Smooth muscle cell (in vitro differentiated cells): ENCODE measurements at regions not wholly inside any gene's neighbourhood (a gene's known extent, or its start where the extent isn't known, plus 50 kb on each side); places are given as distances from the start of the nearest gene placed in this dataset.

Experiments used
- DNase-seq: peaks from one replicate; lab custom pipeline; 2025; ENCODE audit not compliant: unreplicated experiment; lab: John Stamatoyannopoulos, UW
- H2AFZ ChIP-seq: fragments of 200-600 bp; sonication (generic); 2 replicates; pipeline ENCODE4 v1.6.0; 2016; ENCODE audit warnings: antibody characterized with exemption, low read depth, mild to moderate bottlenecking
- H3F3A ChIP-seq: fragments of 200-600 bp; sonication (generic); 2 replicates; pipeline ENCODE4 v1.6.0; 2017; ENCODE audit warnings: antibody characterized with exemption, low read depth
- H3K27ac ChIP-seq: fragments of 200-600 bp; sonication (generic); 2 replicates; pipeline ENCODE4 v1.5.1; 2016; ENCODE audit warnings: low read depth, mild to moderate bottlenecking
- H3K27me3 ChIP-seq: fragments of 200-600 bp; sonication (generic); 2 replicates; pipeline ENCODE4 v1.6.1; 2016; ENCODE audit warnings: low read depth, mild to moderate bottlenecking
- H3K36me3 ChIP-seq: fragments of 200-600 bp; sonication (generic); 2 replicates; pipeline ENCODE4 v1.5.1; 2016; ENCODE audit warnings: low read depth
- H3K4me1 ChIP-seq: fragments of 200-600 bp; sonication (generic); 2 replicates; pipeline ENCODE4 v1.5.1; 2016; ENCODE audit warnings: low read depth
- H3K4me2 ChIP-seq: fragments of 200-600 bp; sonication (generic); 2 replicates; pipeline ENCODE4 v1.6.0; 2016; ENCODE audit warnings: mild to moderate bottlenecking
- H3K4me3 ChIP-seq: fragments of 200-600 bp; sonication (generic); 2 replicates; pipeline ENCODE4 v1.5.1; 2016; ENCODE audit warnings: mild to moderate bottlenecking
- H3K79me2 ChIP-seq: fragments of 200-600 bp; sonication (generic); 2 replicates; pipeline ENCODE4 v1.6.0; 2016; ENCODE audit warnings: low read depth, mild to moderate bottlenecking
- H3K9ac ChIP-seq: fragments of 200-600 bp; sonication (generic); 2 replicates; pipeline ENCODE4 v1.6.0; 2016; ENCODE audit warnings: low read depth
- H3K9me3 ChIP-seq: fragments of 200-600 bp; sonication (generic); replicated peaks from 2 replicates; pipeline ENCODE4 v1.5.1; 2016; ENCODE audit warnings: low read depth
- H4K20me1 ChIP-seq: fragments of 200-600 bp; sonication (generic); 2 replicates; pipeline ENCODE4 v1.6.0; 2016; ENCODE audit warnings: low read depth
- WGBS: methylation state at CpG from one replicate; pipeline ENCODE4 v1.1.7; 2016; ENCODE audit warnings: low lambda C conversion rate; 5-methylcytosine and 5-hydroxymethylcytosine counted together
- TF ChIP-seq, protein P1 (sequence below): fragments of 200-600 bp; sonication (generic); IDR thresholded peaks from 2 replicates; pipeline ENCODE4 v1.5.1; 2017; ENCODE audit warnings: borderline replicate concordance, mild to moderate bottlenecking, antibody characterized with exemption; ENCODE audit not compliant: insufficient read depth, poor library complexity, severe bottlenecking

DNA sequence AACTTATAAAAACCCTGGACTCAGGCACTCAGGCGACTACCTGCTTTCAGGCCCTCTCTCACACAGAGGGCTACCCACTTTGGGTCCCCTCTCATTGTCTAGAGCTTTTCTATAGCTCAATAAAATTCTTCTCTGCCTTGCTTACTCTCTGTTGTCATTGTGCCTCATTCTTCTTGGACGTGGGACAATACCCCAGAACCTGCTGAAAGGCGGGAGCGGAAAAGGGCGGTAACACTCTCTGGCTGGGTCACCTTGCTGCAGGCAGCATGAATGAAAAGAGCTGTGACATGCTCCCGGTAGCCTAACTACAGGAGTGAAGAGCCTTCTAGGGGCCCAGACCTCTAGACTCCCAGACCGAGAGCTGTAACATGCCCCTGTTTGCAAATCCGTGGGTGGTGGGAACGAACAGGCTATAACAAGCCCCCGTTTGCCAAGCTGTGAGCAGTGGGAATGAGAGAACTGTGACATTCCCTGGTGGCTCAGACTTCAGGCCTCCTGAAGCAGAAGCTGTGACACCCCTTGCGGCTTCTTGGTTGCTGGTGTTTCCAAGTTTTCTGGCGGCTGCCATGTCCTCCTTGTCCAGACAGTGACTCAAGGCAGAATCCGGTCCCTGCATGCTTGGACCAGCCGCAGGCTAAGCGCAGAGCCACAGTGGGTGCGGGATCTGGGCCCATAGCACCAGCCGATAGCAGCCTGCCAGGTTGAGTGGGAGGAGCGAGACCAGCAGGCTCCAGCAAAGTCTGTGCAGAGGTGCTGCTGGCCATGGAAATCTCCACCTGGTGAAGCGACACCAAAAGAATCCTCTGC lies 684.6 kb downstream of the ARAP2 start:
- TF ChIP-seq, protein P1, sequence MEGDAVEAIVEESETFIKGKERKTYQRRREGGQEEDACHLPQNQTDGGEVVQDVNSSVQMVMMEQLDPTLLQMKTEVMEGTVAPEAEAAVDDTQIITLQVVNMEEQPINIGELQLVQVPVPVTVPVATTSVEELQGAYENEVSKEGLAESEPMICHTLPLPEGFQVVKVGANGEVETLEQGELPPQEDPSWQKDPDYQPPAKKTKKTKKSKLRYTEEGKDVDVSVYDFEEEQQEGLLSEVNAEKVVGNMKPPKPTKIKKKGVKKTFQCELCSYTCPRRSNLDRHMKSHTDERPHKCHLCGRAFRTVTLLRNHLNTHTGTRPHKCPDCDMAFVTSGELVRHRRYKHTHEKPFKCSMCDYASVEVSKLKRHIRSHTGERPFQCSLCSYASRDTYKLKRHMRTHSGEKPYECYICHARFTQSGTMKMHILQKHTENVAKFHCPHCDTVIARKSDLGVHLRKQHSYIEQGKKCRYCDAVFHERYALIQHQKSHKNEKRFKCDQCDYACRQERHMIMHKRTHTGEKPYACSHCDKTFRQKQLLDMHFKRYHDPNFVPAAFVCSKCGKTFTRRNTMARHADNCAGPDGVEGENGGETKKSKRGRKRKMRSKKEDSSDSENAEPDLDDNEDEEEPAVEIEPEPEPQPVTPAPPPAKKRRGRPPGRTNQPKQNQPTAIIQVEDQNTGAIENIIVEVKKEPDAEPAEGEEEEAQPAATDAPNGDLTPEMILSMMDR, result no peak
- no peaks in the 10 kb centered on the region for H3K79me2 ChIP-seq
- H3K27me3 ChIP-seq, result no peaks in the 10 kb centered on the region
- no peak overlapping the region for H3K4me2 ChIP-seq
- H3K9ac ChIP-seq, result no peak overlapping the region
- H4K20me1 ChIP-seq, result no peaks in the 10 kb centered on the region
- no peaks in the 10 kb centered on the region for H3F3A ChIP-seq
- H3K4me1 ChIP-seq, result no peaks in the 10 kb centered on the region
- no peak overlapping the region for H3K4me3 ChIP-seq
- H3K9me3 ChIP-seq, result no peaks in the 10 kb centered on the region
- 90% methylated on average over 19 of the region's 19 CpGs for WGBS
- H3K27ac ChIP-seq, result no peak overlapping the region
- no peak overlapping the region for H2AFZ ChIP-seq
- no peaks in the 10 kb centered on the region for H3K36me3 ChIP-seq
- no peak for DNase-seq

DNA sequence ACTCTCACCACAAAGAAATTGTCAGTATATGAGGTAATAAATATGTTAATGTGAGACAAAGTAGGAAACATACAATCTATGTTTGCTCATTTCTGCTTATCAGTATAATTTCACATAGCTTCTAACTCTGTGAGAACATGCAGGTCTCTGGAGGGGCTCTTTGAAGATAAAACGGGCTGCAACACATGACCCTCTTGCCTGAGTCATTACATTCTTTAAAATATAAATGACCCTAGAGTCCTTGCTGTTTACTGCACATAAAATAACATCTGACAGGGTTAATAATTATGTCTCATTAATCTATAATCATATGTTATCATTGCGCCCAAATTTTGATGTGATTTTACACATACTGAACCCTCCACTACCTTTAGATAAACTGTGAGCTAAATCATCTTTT lies 681.5 kb downstream of the ARAP2 start:
- DNase-seq, result no peak
- Histone ChIP-seq H3K9me3 (no peaks in the 10 kb centered on the region), H3K36me3 (no peaks in the 10 kb centered on the region), H3K4me2 (peak overlapping the region; percentile 21), H3K27me3 (no peaks in the 10 kb centered on the region), H3F3A (no peaks in the 10 kb centered on the region), H3K4me3 (no peak overlapping the region), H3K79me2 (no peaks in the 10 kb centered on the region), H3K9ac (no peak overlapping the region), H2AFZ (peak overlapping the region; percentile 71), H3K27ac (no peak overlapping the region), H4K20me1 (no peaks in the 10 kb centered on the region), H3K4me1 (no peaks in the 10 kb centered on the region)
- TF ChIP-seq, protein P1, result no peak
- WGBS, result 51% methylated on average over 2 of the region's 2 CpGs

DNA sequence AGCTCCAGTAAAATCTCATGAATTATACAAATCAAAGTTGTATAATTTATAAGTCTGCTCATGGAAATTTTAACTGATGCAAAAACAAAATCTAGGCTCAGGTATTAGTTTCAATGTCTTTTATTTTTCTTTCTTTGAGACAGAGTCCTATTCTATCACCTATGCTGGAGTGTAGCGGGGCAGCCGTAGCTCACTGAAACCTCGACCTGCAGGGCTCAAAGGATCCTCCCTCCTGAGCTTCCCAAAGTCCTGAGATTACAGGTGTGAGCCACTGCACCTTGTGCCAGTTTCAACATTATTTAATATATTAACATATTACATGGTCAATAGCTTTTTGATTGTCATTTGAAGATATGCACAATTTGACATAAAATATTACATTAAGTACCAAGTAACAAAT lies 678.7 kb downstream of the ARAP2 start:
- 89% methylated on average over 3 of the region's 3 CpGs for WGBS
- TF ChIP-seq, protein P1, result no peak
- H3K27ac ChIP-seq, result no peak overlapping the region

DNA sequence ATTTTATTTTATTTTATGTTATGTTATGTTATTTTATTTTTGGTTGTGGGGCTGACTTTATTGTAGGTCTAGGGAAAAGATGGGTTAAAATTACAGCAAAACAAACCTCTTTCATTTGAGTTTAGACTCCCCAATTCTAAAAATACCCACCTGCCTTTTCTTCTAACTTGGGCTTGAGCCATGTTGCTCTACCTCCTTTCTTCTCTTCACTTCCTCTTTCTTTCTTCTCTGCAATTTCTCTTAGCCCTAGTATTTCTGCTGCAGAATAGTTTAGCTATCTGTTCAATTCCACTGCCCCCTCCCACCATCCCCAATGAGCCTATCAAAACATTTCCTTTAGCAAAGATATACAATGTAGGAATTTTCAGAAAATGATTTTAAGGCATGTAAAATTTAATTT lies 653.3 kb downstream of the ARAP2 start:
- Histone ChIP-seq H3K36me3 (no peaks in the 10 kb centered on the region), H3K4me2 (no peak overlapping the region), H3F3A (no peaks in the 10 kb centered on the region), H4K20me1 (no peaks in the 10 kb centered on the region), H3K27me3 (no peaks in the 10 kb centered on the region), H3K9me3 (no peaks in the 10 kb centered on the region), H2AFZ (no peak overlapping the region), H3K9ac (no peak overlapping the region), H3K27ac (no peak overlapping the region), H3K4me1 (no peaks in the 10 kb centered on the region), H3K4me3 (no peak overlapping the region), H3K79me2 (no peaks in the 10 kb centered on the region)
- TF ChIP-seq, protein P1, result no peak
- DNase-seq, result no peak

More for the DNA sequence above, 678.7 kb downstream of the ARAP2 start:
- no peak overlapping the region for H3K9ac ChIP-seq
- H3K27me3 ChIP-seq, result no peaks in the 10 kb centered on the region
- H3K79me2 ChIP-seq, result no peaks in the 10 kb centered on the region
- H4K20me1 ChIP-seq, result no peaks in the 10 kb centered on the region
- H3K9me3 ChIP-seq, result no peaks in the 10 kb centered on the region
- H3K4me1 ChIP-seq, result no peaks in the 10 kb centered on the region
- no peaks in the 10 kb centered on the region for H3K36me3 ChIP-seq
- H3F3A ChIP-seq, result no peaks in the 10 kb centered on the region
- no peak overlapping the region for H3K4me2 ChIP-seq
- DNase-seq, result no peak
- H2AFZ ChIP-seq, result no peak overlapping the region
- no peak overlapping the region for H3K4me3 ChIP-seq
